SK-N-SH treated with all-trans-retinoic acid at 6 μM for 48 hours (cell line): ENCODE measurements at regions not wholly inside any gene's neighbourhood (a gene's known extent, or its start where the extent isn't known, plus 50 kb on each side); places are given as distances from the start of the nearest gene placed in this dataset.

ENCODE experiments used
- ATAC-seq: fragments of 200-7000 bp; cut with Tn5 transposase; 3 replicates; pipeline ENCODE4 v1.9.1; 2020; ENCODE audit warnings: mild to moderate bottlenecking, moderate library complexity
- ARNTL ChIP-seq: fragments of 450-650 bp; formaldehyde crosslinking; IDR thresholded peaks from 2 replicates; pipeline ENCODE4 v1.5.0; 2020; ENCODE audit warnings: low read depth, mild to moderate bottlenecking, moderate library complexity, borderline replicate concordance
- BACH2 ChIP-seq: fragments of 250-450 bp; sonication (Bioruptor Pico); IDR thresholded peaks from 2 replicates; pipeline ENCODE4 v1.9.0; 2021; ENCODE audit warnings: mild to moderate bottlenecking, borderline replicate concordance
- CSDC2 ChIP-seq: fragments of 250-450 bp; sonication (Bioruptor Pico); IDR thresholded peaks from 2 replicates; pipeline ENCODE4 v1.5.0; 2020; ENCODE audit warnings: mild to moderate bottlenecking, moderate library complexity
- ESRRG ChIP-seq: fragments of 250-450 bp; sonication (Bioruptor Pico); IDR thresholded peaks from 2 replicates; pipeline ENCODE4 v1.6.1; 2021; ENCODE audit warnings: mild to moderate bottlenecking
- GLIS3 ChIP-seq: fragments of 250-450 bp; sonication (Bioruptor Pico); IDR thresholded peaks from 2 replicates; pipeline ENCODE4 v1.5.0; 2020; ENCODE audit warnings: mild to moderate bottlenecking, moderate library complexity
- ISL1 ChIP-seq: fragments of 250-450 bp; sonication (Bioruptor Pico); IDR thresholded peaks from 2 replicates; pipeline ENCODE4 v2.1.2; 2022; ENCODE audit warnings: mild to moderate bottlenecking, moderate library complexity
- OSR1 ChIP-seq: fragments of 250-450 bp; sonication (Bioruptor Pico); IDR thresholded peaks from 2 replicates; pipeline ENCODE4 v1.8.0; 2022; ENCODE audit warnings: moderate library complexity, mild to moderate bottlenecking, inconsistent platforms
- PPARA ChIP-seq: fragments of 250-450 bp; sonication (Bioruptor Pico); IDR thresholded peaks from 2 replicates; pipeline ENCODE4 v1.5.0; 2020; ENCODE audit warnings: mild to moderate bottlenecking, borderline replicate concordance
- SNAI2 ChIP-seq: fragments of 250-450 bp; sonication (Bioruptor Pico); IDR thresholded peaks from 2 replicates; pipeline ENCODE4 v1.5.0; 2020; ENCODE audit warnings: mild to moderate bottlenecking, moderate library complexity
- TCF4 ChIP-seq: fragments of 250-450 bp; sonication (Bioruptor Pico); IDR thresholded peaks from 2 replicates; pipeline ENCODE4 v1.8.0; 2021; ENCODE audit warnings: mild to moderate bottlenecking, moderate library complexity, borderline replicate concordance
- TOX ChIP-seq: fragments of 250-450 bp; sonication (Bioruptor Pico); IDR thresholded peaks from 2 replicates; pipeline ENCODE4 v1.8.0; 2021; ENCODE audit warnings: mild to moderate bottlenecking, moderate library complexity, borderline replicate concordance
- ZFP3 ChIP-seq: fragments of 250-450 bp; sonication (Bioruptor Pico); IDR thresholded peaks from 2 replicates; pipeline ENCODE4 v1.5.0; 2020; ENCODE audit warnings: mild to moderate bottlenecking, moderate library complexity
- ZNF565 ChIP-seq: fragments of 450-650 bp; formaldehyde crosslinking; conservative IDR thresholded peaks from 2 replicates; pipeline ENCODE4 v1.5.0; 2020; ENCODE audit warnings: low read depth, mild to moderate bottlenecking, moderate library complexity
- ZNF8 ChIP-seq: fragments of 450-650 bp; formaldehyde crosslinking; IDR thresholded peaks from 2 replicates; pipeline ENCODE4 v1.5.0; 2020; ENCODE audit warnings: mild to moderate bottlenecking, moderate library complexity
- TF ChIP-seq, protein P1 (sequence below): fragments of 250-450 bp; sonication (Bioruptor Pico); IDR thresholded peaks from 2 replicates; pipeline ENCODE4 v1.8.0; 2020; ENCODE audit warnings: mild to moderate bottlenecking, moderate library complexity, borderline replicate concordance
- TF ChIP-seq, protein P2 (sequence below): fragments of 250-450 bp; sonication (Bioruptor Pico); IDR thresholded peaks from 2 replicates; pipeline ENCODE4 v1.5.1; 2020; ENCODE audit warnings: low read depth, mild to moderate bottlenecking, moderate library complexity
- TF ChIP-seq, protein P3 (sequence below): fragments of 250-450 bp; sonication (Bioruptor Pico); IDR thresholded peaks from 2 replicates; pipeline ENCODE4 v1.8.0; 2021; ENCODE audit warnings: low read depth, mild to moderate bottlenecking, moderate library complexity, borderline replicate concordance
- TF ChIP-seq, protein P4 (sequence below): fragments of 250-450 bp; sonication (Bioruptor Pico); IDR thresholded peaks from 2 replicates; pipeline ENCODE4 v1.5.1; 2021; ENCODE audit warnings: mild to moderate bottlenecking, moderate library complexity
- TF ChIP-seq, protein P5 (sequence below): fragments of 250-450 bp; sonication (Bioruptor Pico); IDR thresholded peaks from 2 replicates; pipeline ENCODE4 v1.5.0; 2020; ENCODE audit warnings: mild to moderate bottlenecking, moderate library complexity

DNA sequence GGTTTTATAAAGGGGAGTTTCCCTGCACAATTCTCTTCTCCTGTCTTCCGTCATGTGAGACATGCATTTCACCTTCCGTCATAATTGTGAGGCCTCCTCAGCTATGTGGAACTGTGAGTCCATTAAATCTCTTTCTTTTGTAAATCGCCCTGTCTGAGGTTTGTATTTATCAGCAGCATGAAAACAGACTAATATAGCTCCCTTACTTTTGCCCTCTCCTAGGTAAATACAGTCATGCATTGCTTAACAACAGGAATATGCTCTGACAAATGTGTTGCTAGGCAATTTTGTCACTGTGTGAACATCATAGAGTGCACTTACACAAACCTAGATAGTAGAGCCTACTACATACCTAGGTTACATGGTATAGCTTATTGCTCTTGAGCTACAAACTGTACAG lies 616.8 kb downstream of the RWDD3 start:
- no peak for TF ChIP-seq ZNF8
- no peak for TF ChIP-seq TCF4 (CRISPR knock-in tag)
- TF ChIP-seq ISL1 (CRISPR knock-in tag), result no peak
- TF ChIP-seq ARNTL, result no peak
- no peak for TF ChIP-seq TOX (CRISPR knock-in tag)
- no peak for TF ChIP-seq BACH2 (CRISPR knock-in tag)
- TF ChIP-seq, protein P1, sequence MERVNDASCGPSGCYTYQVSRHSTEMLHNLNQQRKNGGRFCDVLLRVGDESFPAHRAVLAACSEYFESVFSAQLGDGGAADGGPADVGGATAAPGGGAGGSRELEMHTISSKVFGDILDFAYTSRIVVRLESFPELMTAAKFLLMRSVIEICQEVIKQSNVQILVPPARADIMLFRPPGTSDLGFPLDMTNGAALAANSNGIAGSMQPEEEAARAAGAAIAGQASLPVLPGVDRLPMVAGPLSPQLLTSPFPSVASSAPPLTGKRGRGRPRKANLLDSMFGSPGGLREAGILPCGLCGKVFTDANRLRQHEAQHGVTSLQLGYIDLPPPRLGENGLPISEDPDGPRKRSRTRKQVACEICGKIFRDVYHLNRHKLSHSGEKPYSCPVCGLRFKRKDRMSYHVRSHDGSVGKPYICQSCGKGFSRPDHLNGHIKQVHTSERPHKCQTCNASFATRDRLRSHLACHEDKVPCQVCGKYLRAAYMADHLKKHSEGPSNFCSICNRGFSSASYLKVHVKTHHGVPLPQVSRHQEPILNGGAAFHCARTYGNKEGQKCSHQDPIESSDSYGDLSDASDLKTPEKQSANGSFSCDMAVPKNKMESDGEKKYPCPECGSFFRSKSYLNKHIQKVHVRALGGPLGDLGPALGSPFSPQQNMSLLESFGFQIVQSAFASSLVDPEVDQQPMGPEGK (CRISPR knock-in tag), result no peak
- no peak for TF ChIP-seq ZNF565 (CRISPR knock-in tag)
- no peak for TF ChIP-seq SNAI2 (CRISPR knock-in tag)
- TF ChIP-seq, protein P2, sequence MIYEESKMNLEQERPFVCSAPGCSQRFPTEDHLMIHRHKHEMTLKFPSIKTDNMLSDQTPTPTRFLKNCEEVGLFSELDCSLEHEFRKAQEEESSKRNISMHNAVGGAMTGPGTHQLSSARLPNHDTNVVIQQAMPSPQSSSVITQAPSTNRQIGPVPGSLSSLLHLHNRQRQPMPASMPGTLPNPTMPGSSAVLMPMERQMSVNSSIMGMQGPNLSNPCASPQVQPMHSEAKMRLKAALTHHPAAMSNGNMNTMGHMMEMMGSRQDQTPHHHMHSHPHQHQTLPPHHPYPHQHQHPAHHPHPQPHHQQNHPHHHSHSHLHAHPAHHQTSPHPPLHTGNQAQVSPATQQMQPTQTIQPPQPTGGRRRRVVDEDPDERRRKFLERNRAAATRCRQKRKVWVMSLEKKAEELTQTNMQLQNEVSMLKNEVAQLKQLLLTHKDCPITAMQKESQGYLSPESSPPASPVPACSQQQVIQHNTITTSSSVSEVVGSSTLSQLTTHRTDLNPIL (CRISPR knock-in tag), result no peak
- no peak for ATAC-seq

DNA sequence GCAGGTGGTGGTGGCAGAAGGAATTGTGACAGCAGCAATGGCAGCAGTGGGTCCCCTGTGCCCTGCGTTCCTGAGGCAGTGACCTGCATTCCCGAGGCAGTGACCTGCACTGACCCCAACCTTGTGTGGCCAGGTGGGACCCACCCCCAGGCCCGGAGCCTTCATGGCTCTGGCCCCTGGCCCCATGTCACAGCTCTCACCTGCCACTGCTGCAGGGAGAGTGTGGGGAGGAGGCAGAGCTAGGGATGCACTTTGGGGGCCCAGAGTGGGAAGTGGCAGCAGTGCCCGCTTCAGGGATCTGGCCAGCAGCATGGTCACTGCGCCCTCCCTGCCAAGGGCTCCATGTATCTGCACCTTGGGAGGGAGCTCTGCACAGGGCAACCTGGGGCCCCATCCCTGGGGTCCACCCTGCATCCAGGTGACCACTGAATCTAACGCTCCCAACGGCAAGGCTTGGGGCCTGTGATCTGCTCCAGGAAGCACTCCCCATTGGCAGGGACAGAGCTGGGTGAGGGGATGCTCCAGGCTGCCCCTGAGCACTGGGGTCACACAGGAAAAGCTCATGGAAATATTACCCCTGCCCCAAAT lies 618.6 kb downstream of the RWDD3 start:
- ATAC-seq, result no peak
- no peak for TF ChIP-seq CSDC2 (CRISPR knock-in tag)
- no peak for TF ChIP-seq ZFP3 (CRISPR knock-in tag)
- TF ChIP-seq, protein P1 (CRISPR knock-in tag), result no peak
- no peak for TF ChIP-seq OSR1 (CRISPR knock-in tag)
- no peak for TF ChIP-seq ESRRG
- no peak for TF ChIP-seq ZNF8

DNA sequence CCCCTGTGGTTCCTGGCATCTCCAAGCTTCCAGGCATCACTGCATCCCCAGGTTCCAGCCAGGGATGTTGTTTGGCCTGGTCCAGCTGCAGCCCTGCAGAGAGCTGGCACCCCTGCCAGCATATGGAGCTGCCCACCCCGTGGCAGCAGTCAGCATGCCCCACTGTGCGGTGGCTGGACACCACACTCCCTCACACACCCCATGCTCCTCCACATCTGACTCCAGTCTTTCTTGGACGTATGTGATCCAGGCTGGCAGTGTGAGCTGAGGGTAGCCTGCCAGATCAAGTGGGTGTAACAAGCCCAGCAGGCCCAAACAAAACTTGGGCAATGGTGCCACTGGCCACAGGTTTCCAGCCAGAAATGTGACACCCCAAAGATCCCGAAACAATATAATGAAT lies 620.4 kb downstream of the RWDD3 start:
- no peak for TF ChIP-seq ZFP3 (CRISPR knock-in tag)
- TF ChIP-seq GLIS3 (CRISPR knock-in tag), result no peak
- no peak for TF ChIP-seq OSR1 (CRISPR knock-in tag)
- no peak for TF ChIP-seq BACH2 (CRISPR knock-in tag)
- ATAC-seq, result no peak

DNA sequence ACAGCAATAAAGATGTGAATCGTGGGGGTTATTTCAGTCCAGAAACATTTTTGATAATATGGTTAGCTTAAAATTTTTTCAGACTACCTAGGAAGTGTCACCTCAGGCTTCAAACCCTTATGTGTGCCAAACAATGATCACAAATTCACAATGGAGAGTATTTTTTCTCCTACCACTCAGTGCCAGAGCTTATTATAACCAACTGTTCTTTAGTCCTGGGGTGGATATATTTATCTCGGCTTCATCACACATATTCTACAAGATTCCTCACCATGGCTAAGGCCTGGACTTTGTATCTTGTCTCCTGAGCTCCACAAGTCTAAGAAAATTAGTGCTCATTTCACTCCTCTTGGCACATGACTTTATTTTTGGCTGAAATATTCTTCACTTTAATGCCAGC lies 629.1 kb downstream of the RWDD3 start:
- TF ChIP-seq ESRRG (no peak), BACH2 (CRISPR knock-in tag) (no peak), TCF4 (CRISPR knock-in tag) (no peak), PPARA (CRISPR knock-in tag) (no peak), ZNF8 (no peak)
- TF ChIP-seq, protein P3, sequence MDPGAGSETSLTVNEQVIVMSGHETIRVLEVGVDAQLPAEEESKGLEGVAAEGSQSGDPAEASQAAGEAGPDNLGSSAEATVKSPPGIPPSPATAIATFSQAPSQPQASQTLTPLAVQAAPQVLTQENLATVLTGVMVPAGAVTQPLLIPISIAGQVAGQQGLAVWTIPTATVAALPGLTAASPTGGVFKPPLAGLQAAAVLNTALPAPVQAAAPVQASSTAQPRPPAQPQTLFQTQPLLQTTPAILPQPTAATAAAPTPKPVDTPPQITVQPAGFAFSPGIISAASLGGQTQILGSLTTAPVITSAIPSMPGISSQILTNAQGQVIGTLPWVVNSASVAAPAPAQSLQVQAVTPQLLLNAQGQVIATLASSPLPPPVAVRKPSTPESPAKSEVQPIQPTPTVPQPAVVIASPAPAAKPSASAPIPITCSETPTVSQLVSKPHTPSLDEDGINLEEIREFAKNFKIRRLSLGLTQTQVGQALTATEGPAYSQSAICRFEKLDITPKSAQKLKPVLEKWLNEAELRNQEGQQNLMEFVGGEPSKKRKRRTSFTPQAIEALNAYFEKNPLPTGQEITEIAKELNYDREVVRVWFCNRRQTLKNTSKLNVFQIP (CRISPR knock-in tag), result no peak
- TF ChIP-seq, protein P4, sequence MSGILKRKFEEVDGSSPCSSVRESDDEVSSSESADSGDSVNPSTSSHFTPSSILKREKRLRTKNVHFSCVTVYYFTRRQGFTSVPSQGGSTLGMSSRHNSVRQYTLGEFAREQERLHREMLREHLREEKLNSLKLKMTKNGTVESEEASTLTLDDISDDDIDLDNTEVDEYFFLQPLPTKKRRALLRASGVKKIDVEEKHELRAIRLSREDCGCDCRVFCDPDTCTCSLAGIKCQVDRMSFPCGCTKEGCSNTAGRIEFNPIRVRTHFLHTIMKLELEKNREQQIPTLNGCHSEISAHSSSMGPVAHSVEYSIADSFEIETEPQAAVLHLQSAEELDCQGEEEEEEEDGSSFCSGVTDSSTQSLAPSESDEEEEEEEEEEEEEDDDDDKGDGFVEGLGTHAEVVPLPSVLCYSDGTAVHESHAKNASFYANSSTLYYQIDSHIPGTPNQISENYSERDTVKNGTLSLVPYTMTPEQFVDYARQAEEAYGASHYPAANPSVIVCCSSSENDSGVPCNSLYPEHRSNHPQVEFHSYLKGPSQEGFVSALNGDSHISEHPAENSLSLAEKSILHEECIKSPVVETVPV (CRISPR knock-in tag), result no peak
- ATAC-seq, result no peak

DNA sequence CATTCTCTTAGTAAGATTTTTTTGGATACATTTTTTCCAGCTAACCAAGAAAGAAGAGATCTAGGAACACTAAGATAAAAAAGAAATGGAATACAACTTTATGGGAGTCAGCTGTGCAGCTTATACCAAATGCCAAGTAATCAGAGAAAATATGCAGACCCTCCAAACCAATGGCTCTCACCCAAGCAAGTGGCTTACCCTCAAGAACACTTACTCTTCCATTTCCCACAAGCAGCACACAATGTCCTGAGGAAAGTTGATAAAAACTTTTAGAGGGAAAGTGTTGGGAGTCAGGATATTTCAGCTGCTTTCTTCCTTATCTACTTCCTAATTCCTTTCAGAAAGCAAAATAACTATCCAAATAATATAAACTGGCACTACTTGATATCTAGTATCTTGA lies 631.8 kb downstream of the RWDD3 start:
- ATAC-seq, result no peak
- TF ChIP-seq, protein P2 (CRISPR knock-in tag), result no peak
- TF ChIP-seq ESRRG (no peak), BACH2 (CRISPR knock-in tag) (no peak), PPARA (CRISPR knock-in tag) (no peak)
- TF ChIP-seq, protein P5, sequence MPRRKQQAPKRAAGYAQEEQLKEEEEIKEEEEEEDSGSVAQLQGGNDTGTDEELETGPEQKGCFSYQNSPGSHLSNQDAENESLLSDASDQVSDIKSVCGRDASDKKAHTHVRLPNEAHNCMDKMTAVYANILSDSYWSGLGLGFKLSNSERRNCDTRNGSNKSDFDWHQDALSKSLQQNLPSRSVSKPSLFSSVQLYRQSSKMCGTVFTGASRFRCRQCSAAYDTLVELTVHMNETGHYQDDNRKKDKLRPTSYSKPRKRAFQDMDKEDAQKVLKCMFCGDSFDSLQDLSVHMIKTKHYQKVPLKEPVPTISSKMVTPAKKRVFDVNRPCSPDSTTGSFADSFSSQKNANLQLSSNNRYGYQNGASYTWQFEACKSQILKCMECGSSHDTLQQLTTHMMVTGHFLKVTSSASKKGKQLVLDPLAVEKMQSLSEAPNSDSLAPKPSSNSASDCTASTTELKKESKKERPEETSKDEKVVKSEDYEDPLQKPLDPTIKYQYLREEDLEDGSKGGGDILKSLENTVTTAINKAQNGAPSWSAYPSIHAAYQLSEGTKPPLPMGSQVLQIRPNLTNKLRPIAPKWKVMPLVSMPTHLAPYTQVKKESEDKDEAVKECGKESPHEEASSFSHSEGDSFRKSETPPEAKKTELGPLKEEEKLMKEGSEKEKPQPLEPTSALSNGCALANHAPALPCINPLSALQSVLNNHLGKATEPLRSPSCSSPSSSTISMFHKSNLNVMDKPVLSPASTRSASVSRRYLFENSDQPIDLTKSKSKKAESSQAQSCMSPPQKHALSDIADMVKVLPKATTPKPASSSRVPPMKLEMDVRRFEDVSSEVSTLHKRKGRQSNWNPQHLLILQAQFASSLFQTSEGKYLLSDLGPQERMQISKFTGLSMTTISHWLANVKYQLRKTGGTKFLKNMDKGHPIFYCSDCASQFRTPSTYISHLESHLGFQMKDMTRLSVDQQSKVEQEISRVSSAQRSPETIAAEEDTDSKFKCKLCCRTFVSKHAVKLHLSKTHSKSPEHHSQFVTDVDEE, result no peak
- TF ChIP-seq, protein P1 (CRISPR knock-in tag), result no peak
